HepG2 (cell line): ENCODE measurements at regions not wholly inside any gene's neighbourhood (a gene's known extent, or its start where the extent isn't known, plus 50 kb on each side); places are given as distances from the start of the nearest gene placed in this dataset.

Experiments
- ATAC-seq: fragments of 200-7000 bp; cut with Tn5 transposase; 3 replicates; pipeline ENCODE4 v1.9.1; 2020; ENCODE audit warnings: mild to moderate bottlenecking, moderate library complexity
- BruUV-seq: library from RNA; stranded (reverse); fragments of 400-500 nt; replicated peaks from 2 replicates; lab custom pipeline; 2021; lab: Mats Ljungman, UMichigan
- CTCF ChIA-PET: fragments of 300-600 bp; formaldehyde crosslinking; extraction: SDS; loops from one replicate; lab custom pipeline; 2021; ENCODE audit warnings: low total read pairs, inconsistent platforms, low intra/inter-chr PET ratio; lab: Yijun Ruan, JAX
- POLR2A ChIA-PET: fragments of 350-600 bp; sonication (Branson Sonifier 250); formaldehyde crosslinking; loops from one replicate; lab custom pipeline; 2020; ENCODE audit warnings: antibody characterized with exemption, inconsistent platforms; lab: Yijun Ruan, JAX
- DNase-seq: peaks from one replicate; pipeline ENCODE4 v3.0.0-alpha.2; 2015; ENCODE audit warnings: low spot score
- FAIRE-seq: peaks from 3 replicates; lab custom pipeline; 2011; peaks lifted over from hg19 to GRCh38; lab: Jason Lieb, UNC
- H2AFZ ChIP-seq: one replicate; pipeline ENCODE4 v1.6.1; 2011; ENCODE audit warnings: low read length, inconsistent platforms
- H3K27ac ChIP-seq: fragments of 300-600 bp; 3 replicates; pipeline ENCODE4 v1.8.0; 2011; ENCODE audit warnings: mixed run types, mild to moderate bottlenecking, mixed read lengths, low read length, inconsistent platforms; ENCODE audit not compliant: insufficient read depth; ENCODE audit errors: extremely low read length
- H3K27me3 ChIP-seq, 2 experiments: fragments of 200-600 bp in 1 of 2; 2 replicates in 1 of 2; 3 replicates in 1 of 2; pipeline versions ENCODE4 v1.6.0 to v1.8.0; 2011; ENCODE audit warnings: low read length in 2 of 2, mild to moderate bottlenecking in 2 of 2, moderate library complexity in 2 of 2, inconsistent platforms in 1 of 2; ENCODE audit not compliant: insufficient read depth in 2 of 2, control insufficient read depth in 1 of 2
- H3K36me3 ChIP-seq, 2 experiments: fragments of 200-600 bp in 1 of 2; replicated peaks in 1 of 2; 2 replicates in 1 of 2; 3 replicates in 1 of 2; pipeline versions ENCODE4 v1.5.1 to v1.8.0; 2011; ENCODE audit warnings: low read length in 2 of 2, inconsistent platforms in 1 of 2; ENCODE audit not compliant: insufficient read depth in 2 of 2, control insufficient read depth in 1 of 2
- H3K4me1 ChIP-seq: 2 replicates; pipeline ENCODE4 v1.5.1; 2012; ENCODE audit warnings: low read length, inconsistent platforms; ENCODE audit not compliant: insufficient read depth
- H3K4me2 ChIP-seq: 2 replicates; pipeline ENCODE4 v1.6.0; 2011; ENCODE audit warnings: low read depth, low read length, inconsistent platforms
- H3K4me3 ChIP-seq, 3 experiments: fragments of 200-600 bp in 1 of 3; sonication (generic), shearing (Covaris generic) in 1 of 3; replicated peaks in 1 of 3; 2 replicates each; pipeline ENCODE4 v1.5.1; 2011 to 2016; ENCODE audit warnings: low read length in 3 of 3, inconsistent platforms in 2 of 3, low read depth in 2 of 3, mild to moderate bottlenecking in 2 of 3, control low read depth in 1 of 3, mixed read lengths in 1 of 3; ENCODE audit not compliant: insufficient read depth in 1 of 3
- H3K79me2 ChIP-seq: one replicate; pipeline ENCODE4 v1.6.1; 2011; ENCODE audit warnings: low read length, inconsistent platforms; ENCODE audit not compliant: insufficient read depth
- H3K9ac ChIP-seq: 2 replicates; pipeline ENCODE4 v1.6.0; 2011; ENCODE audit warnings: mild to moderate bottlenecking, low read depth, low read length, inconsistent platforms; ENCODE audit not compliant: insufficient read depth
- H3K9me3 ChIP-seq: 2 replicates; pipeline ENCODE4 v1.5.1; 2012; ENCODE audit warnings: mild to moderate bottlenecking, low read length
- H4K20me1 ChIP-seq: 2 replicates; pipeline ENCODE4 v1.6.0; 2011; ENCODE audit warnings: inconsistent platforms, mild to moderate bottlenecking, low read length, moderate library complexity; ENCODE audit not compliant: insufficient read depth
- ATF3 ChIP-seq: sonication (generic); formaldehyde crosslinking; IDR thresholded peaks from 2 replicates; pipeline ENCODE4 v1.4.0; 2020; ENCODE audit warnings: missing genetic modification reagents
- HDAC1 ChIP-seq: sonication (generic); formaldehyde crosslinking; IDR thresholded peaks from 2 replicates; pipeline ENCODE4 v1.5.1; 2020; ENCODE audit warnings: mild to moderate bottlenecking, missing genetic modification reagents
- HNRNPH1 ChIP-seq: fragments of 200-400 bp; formaldehyde crosslinking; optimal IDR thresholded peaks from 2 replicates; pipeline ENCODE3; 2017; ENCODE audit warnings: mild to moderate bottlenecking, low read depth, low read length
- KDM5B ChIP-seq: sonication (generic); formaldehyde crosslinking; IDR thresholded peaks from 2 replicates; pipeline ENCODE4 v1.4.0; 2020; ENCODE audit warnings: missing genetic modification reagents, mild to moderate bottlenecking, borderline replicate concordance
- MAFF ChIP-seq: IDR thresholded peaks from 2 replicates; pipeline ENCODE4 v1.6.1; 2011; ENCODE audit warnings: low read depth, low read length, improper control_type of control experiment
- MXD4 ChIP-seq: IDR thresholded peaks from 2 replicates; pipeline ENCODE4 v1.6.1; 2016; ENCODE audit warnings: mild to moderate bottlenecking, missing biosample characterization, missing genetic modification reagents
- PREB ChIP-seq: sonication (generic); formaldehyde crosslinking; IDR thresholded peaks from 2 replicates; pipeline ENCODE4 v1.4.0; 2020; ENCODE audit warnings: missing genetic modification reagents
- PRMT3 ChIP-seq: sonication (generic); formaldehyde crosslinking; IDR thresholded peaks from 2 replicates; pipeline ENCODE4 v1.8.1; 2022; ENCODE audit warnings: low read depth, mild to moderate bottlenecking, moderate library complexity, missing genetic modification reagents, borderline replicate concordance
- RORA ChIP-seq: sonication (generic); formaldehyde crosslinking; IDR thresholded peaks from 2 replicates; pipeline ENCODE4 v1.5.0; 2020; ENCODE audit warnings: mild to moderate bottlenecking, missing genetic modification reagents, moderate library complexity
- SNRNP70 ChIP-seq: fragments of 200-400 bp; formaldehyde crosslinking; IDR thresholded peaks from 2 replicates; pipeline ENCODE4 v1.6.1; 2017; ENCODE audit warnings: mild to moderate bottlenecking, low read depth, low read length, moderate library complexity
- TBX2 ChIP-seq: sonication (generic); formaldehyde crosslinking; IDR thresholded peaks from 2 replicates; pipeline ENCODE4 v1.5.0; 2020; ENCODE audit warnings: missing genetic modification reagents, mild to moderate bottlenecking, borderline replicate concordance
- ZNF136 ChIP-seq: sonication (generic); formaldehyde crosslinking; IDR thresholded peaks from 2 replicates; pipeline ENCODE4 v1.8.1; 2022; ENCODE audit warnings: low read depth, mild to moderate bottlenecking, moderate library complexity, missing genetic modification reagents
- ZNF180 ChIP-seq: sonication (generic); formaldehyde crosslinking; IDR thresholded peaks from 2 replicates; pipeline ENCODE4 v1.4.0; 2020; ENCODE audit warnings: low read depth, missing genetic modification reagents, borderline replicate concordance
- ZNF24 ChIP-seq: fragments of 450-650 bp; IDR thresholded peaks from 2 replicates; pipeline ENCODE4 v1.6.1; 2017; ENCODE audit warnings: antibody characterized with exemption, mild to moderate bottlenecking
- WGBS: methylation state at CpG from one replicate; pipeline ENCODE4 v1.1.6; 2017; ENCODE audit warnings: low lambda C conversion rate; 5-methylcytosine and 5-hydroxymethylcytosine counted together
- in situ Hi-C: cut with HindIII; loops from 2 replicates; pipeline ENCODE4 v1.10.0; 2017; ENCODE audit warnings: low pct_unique_long_range_greater_than_20kb; ENCODE audit not compliant: extremely low pct_ligation_motif_present
- intact Hi-C: fragments of 100-400 bp; cut with micrococcal nuclease; formaldehyde crosslinking; loops from one replicate; pipeline ENCODE4 v1.10.0; 2022; ENCODE audit not compliant: unreplicated experiment

- TF ChIP-seq ZNF24 (no peak), HNRNPH1 (no peak), SNRNP70 (no peak), ZNF180 (CRISPR knock-in tag) (no peak), PRMT3 (CRISPR knock-in tag) (no peak)
Observed at GRCh38 chr1:187854457-187854856, 1025.7 kb downstream of the PLA2G4A start (continued).

- Histone ChIP-seq H3K9ac (no peak overlapping the region), H3K79me2 (no peaks in the 10 kb centered on the region), H3K9me3 (no peaks in the 10 kb centered on the region), H3K36me3 (no peaks in the 10 kb centered on the region), H2AFZ (no peak overlapping the region), H3K4me1 (no peaks in the 10 kb centered on the region), H3K27ac (no peak overlapping the region), H4K20me1 (no peaks in the 10 kb centered on the region), H3K27me3 (no peaks in the 10 kb centered on the region), H3K4me2 (no peak overlapping the region), H3K4me3 (no peak overlapping the region)
- ChIA-PET POLR2A (no interaction called here), CTCF (no interaction called here)
- FAIRE-seq (no peak), DNase-seq (no peak), ATAC-seq (no peak)
- in situ Hi-C loops (no loop called here), intact Hi-C loops (no loop called here)
- no peak for TF ChIP-seq ATF3
- TF ChIP-seq HDAC1 = no peak
- no peak for TF ChIP-seq TBX2 (CRISPR knock-in tag)
- TF ChIP-seq MXD4 (CRISPR knock-in tag) = no peak
- no peak for TF ChIP-seq RORA
- TF ChIP-seq PREB (CRISPR knock-in tag) = no peak
- TF ChIP-seq ZNF136 = no peak
- no peak for TF ChIP-seq KDM5B (CRISPR knock-in tag)
- TF ChIP-seq MAFF = no peak
- WGBS = 0% methylated on average over 1 of the region's 1 CpG
- BruUV-seq = no TSS peak
Observed at GRCh38 chr1:187862506-187862905, 1033.8 kb downstream of the PLA2G4A start.
